Right lung (tissue), 2 donors: ENCODE measurements at regions not wholly inside any gene's neighbourhood (a gene's known extent, or its start where the extent isn't known, plus 50 kb on each side); places are given as distances from the start of the nearest gene placed in this dataset.

ENCODE experiments used
- DNase-seq, 2 donors: peaks; one replicate each; pipeline ENCODE4 v3.0.0-alpha.2; 2013

DNA sequence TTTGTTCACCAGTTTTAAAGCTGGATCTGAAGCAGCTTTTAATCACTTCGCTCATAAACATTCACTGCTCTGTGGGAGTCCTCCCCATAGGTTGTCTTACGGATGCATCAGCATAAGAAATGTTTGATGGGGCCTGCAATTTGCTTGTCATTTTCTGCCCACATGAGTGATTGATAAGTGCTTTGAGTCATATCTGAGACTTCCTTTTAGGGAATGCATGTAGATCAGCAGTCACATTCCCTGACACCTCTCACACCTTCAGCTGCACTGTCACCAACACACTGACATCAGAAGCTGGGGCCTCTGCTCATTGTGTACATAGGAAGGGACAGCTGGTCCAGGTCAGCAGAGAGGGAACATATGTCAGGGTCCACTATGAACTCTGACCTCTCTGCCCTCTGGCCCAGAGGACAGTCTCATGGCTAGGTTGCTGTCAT lies 84.1 kb upstream of the SPATA31D4 start:
- DNase-seq: no peak

DNA sequence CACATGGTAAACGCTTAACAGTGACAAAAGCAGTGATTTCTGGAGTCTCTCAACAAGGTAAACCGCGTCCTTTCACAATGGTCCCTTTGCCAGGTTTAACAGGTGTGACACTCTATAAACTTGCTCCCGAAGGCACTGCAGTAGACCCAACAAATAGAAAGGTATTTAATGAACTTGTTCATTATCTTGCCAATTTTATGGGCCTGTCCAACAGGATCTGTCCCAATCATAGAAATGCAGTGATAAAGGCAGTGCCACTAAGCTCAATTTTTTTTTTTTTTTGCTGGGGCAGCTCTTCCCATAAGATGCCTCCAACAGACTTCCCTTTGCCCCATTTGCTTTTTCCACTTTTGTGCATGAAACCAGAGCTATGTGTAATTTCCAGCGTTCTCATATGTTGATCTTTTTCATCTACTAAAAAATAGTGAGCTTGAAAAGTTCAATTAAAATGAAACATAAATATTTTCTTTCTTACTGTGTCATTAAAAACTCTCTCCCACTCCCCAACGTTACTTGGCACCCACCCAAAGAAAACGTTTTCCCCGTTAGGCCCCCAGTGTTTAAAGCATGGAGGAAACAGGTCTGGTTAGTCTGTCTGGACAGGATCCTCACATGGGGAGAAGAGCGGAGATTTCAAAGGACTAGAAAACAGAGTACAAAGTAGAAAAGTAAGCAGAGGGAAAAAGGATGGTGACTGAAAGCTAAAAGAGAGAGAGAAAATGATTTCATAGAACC lies 80.9 kb upstream of the SPATA31D4 start:
- no peak for DNase-seq

DNA sequence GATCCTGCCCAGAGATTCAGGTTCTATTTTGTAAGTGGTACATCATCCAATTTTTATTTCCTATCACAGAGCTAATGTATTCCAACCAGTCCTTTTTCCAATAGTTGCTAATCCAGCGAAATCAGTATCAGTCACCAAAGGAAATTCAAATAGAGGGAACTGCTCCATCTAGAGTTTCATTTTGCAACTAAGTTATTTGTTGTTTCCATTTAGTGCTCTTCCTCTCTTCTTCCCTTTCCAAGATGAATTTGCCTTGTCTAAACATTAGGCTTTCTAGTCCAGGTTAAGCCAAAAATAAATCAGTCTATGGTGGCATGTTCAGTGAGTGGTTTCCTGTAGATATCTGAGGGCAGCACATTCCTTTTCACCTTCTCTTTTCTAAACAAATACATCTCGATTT lies 79.8 kb upstream of the SPATA31D4 start:
- no peak for DNase-seq

DNA sequence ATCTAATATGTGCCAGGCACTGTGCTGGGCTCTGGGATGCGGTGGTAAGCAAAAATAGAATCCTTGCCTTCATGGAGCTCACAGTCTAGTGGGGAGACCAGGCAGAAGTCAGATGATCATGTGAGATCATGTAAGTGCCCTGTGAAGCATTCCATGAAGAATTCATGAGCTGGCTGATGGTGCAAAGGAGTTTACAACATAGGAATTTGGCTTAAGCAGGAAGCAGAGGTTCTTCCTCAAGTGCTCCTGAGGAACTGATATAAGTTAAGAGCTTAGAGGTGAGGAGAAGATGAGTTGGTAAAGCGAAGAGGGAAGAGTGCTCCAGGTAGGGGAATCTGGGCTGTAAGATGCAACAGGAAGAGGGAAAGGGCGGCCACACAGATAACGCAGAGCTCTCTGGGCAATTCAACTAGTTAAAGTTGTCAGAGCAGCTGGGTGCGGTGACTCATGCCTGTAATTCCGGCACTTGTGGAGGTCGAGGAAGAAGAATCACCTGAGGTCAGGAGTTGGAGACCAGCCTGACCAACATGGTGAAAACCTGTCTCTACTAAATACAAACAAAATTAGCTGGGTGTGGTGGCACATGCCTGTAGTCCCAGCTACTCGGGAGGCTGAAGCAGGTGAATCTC lies 78.5 kb upstream of the SPATA31D4 start:
- no peak for DNase-seq

DNA sequence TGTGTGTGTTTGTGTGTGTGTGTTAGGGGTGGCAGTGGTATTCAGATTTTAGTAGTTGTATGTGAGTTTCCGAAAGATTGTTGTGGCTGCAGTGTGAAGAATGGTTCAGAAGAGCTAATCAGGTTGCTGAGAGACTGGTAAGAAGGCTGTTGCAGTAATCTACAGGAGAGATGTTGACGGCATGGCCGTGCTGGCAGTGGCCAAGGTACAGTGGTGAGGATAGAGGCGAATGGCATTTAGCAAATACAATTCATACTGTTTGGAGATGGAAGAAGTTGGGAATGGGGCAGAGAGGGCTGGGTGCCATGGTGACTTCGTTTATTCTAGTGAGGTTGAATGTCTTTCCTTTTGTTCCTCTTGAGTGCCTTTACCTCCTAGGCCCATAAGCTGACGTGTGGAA lies 77.5 kb upstream of the SPATA31D4 start:
- DNase-seq: no peak

DNA sequence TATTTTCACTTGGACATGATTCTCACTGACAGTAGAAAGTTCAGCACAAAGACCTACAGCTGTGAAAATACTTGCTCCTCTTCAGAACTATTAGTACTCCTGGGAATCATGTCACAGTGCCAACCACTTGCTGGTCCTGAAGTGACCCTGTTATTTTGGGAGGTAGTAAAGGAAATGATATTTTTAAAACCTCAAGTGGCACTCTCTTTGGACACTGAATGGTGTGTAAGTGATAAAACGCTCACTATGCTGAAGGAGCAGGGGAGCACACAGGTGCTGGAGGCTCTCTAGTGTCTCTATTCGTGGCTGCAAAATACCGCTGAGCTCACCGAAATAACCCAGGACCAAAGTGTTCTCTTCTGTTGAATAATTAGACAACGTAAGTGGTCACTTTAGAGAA lies 76.9 kb upstream of the SPATA31D4 start:
- no peak for DNase-seq

DNA sequence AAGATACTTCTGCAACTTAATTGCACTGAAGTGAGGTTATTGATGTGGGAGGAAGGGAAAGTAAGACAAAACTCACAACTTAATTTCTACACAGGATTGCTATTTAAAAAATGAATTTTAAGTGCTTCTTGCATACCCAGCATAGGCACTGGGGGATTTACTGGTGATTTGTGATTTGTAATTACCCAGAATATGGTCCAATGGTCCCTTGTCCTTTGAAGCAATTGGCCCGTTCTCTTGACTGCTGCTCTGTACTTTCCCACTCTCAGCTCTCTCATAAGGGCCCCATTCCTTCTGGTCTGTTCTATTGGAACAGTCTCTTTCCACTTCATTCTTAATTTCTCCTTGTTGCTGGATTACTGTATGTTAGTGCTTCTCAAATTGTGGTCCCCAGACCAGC lies 75.4 kb upstream of the SPATA31D4 start:
- DNase-seq: no peak

DNA sequence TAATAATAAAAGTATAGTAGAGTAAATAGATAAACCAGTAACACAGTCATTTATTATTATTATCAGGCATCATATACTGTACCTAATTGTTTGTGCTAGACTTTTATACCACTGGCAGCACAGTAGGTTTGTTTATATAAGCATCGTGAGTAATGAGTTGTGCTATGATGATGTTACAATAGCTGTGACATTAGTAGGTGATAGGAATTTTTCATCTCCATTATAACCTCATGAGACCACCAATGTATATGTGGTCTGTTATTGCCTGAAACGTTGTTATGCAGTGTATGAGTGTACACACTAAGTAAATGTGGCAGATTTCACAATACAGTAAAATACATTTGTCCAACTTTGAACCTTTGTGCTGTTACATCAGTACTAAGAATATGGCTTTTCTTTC lies 72.7 kb upstream of the SPATA31D4 start:
- peak; percentile 31 to 48 for DNase-seq

DNA sequence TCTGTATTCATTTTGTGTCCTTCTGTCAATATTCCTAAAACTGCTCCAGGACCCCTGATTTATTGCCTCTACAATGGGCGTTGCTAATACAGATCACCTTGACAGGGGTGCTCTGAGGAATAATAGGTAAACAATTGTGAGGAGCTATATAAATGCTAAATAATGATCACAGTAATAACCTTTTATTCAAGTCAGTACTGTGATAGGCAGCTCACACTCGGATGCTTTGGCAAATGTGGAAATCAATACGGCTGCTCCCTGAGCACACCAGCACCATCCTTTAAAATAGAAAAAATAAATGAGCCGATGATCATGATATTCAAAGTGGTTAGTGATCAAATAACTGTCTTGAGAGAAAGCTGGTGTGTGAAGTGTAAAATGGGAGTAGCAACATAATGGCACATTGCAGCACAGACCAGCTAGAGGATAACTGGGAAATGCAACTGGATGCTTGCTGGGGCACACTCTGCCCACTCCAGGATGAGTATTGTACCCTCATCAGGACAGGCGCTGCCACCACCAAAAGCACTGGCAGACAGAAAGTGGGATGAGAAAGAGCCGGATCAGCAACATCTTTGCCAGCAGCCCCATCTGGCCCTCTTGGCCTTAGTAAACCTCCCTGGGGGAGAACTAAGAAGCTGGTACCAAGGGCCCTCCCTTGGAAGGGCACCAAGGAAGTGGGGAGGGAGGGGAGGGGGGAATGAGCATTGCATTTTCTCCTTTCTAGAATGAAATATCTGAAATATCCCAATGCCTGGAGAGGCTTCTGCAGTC lies 69.4 kb upstream of the SPATA31D4 start:
- no peak for DNase-seq

DNA sequence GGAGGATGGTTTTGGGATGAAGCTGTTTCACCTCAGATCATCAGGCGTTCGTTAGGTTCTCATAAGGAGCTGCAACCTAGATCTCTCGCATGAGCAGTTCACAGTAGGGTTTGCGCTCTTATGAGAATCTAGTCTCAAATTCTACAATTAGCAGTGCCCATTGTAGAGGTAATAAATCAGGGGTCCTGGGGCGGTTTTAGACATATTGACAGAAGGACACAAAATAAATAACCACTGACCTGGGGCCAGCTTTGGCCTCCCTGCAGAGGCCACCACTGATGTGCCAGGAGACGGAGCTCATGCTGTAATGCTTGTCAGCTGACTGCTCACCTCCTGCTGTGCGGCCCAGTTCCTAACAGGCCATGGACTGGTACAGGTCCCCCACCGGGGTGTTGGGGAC lies 67.6 kb upstream of the SPATA31D4 start:
- DNase-seq: no peak

DNA sequence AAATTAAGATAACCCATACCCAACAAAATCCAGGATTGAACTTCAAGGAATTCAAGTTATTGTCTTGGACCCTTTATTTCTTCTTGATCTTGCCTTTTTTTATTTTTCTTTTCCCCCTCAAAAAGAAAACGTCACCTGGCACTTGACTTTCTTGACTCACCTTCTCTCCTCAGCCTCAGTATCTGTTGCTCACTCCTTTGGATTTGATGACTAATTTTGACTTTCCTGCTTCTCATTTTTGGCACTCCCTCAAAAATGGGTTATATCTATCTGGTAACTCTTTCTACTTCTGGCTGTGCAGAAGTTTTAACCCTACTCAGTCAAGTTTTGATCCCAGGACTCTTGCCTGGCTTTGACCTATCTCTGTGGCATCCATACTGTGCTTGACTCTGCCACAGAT lies 66.6 kb upstream of the SPATA31D4 start:
- no peak for DNase-seq

DNA sequence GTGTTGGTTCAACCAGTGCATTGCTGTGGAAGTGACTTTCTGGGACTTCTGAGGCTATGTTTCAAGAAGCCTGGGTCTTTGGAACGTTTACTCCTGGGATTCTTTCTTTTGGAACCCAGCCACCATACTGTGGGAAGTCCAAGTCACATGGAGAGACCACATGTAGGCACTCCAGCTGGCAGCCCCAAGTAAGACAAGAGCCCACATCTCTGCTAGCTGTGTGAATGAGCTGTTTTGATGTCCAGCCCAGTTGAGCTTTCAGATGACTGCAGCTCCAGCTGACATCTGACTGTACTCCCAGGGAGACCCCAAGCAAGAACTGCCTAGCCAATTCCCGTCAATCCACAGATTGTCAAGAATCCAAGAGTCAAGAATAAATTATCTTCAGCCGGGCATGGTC lies 60.1 kb upstream of the SPATA31D4 start:
- DNase-seq: no peak

DNA sequence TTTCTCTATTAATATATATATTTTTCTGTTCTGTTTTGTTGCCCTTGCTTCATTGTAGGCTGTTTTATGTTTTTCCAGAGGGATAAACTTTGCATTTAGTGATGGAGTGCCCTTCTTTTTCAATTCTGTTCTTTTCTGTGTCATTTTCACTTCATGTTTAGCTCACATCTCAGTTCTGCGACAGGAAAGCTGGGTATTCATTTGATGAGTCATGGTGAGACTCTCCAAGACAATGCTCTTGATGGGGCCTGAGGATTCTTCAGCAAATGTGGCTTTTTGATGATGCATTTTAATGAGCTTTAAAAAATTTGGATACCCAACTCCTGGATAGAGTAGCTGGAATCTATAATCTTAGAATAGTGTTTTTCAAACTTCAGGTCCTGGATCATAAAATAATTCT lies 56.5 kb upstream of the SPATA31D4 start:
- DNase-seq: no peak

DNA sequence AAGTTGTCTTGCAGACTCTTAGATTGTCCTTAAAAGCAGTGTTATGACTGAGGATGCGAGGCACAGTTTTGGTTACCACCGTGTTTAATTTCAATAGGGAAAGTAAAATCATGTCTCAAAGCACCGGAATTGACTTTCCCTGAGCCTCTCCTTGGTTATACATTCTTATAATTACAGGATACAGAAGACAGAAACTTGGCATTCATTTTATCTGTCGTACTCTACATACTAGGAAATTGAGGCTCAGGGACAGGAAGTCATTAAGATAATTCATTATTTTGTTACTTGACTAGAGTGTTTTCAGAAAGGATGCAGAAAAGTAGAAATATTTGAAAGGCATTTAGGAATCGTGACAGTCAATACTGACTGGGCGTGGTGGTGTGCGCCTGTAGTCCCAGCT lies 54.0 kb upstream of the SPATA31D4 start:
- DNase-seq: no peak

DNA sequence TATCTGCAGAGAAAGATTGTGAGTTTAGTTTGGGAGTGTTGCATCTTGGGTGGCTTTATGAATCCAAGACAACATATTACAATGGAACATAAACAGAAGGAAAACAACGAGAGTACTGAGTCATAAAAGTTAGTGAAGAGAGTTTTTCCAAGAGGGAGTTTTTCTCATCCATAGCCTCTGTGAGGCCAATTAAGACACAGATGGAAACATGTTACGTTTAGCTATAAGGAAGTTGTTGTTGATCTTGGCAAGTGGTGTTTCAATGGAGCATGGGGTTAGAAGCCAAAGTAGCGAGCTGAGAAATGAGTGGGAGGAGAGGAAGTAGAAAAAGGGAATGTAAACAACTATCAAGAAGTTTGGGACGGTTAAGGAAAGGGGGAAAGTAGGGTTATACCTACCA lies 53.3 kb upstream of the SPATA31D4 start:
- DNase-seq: peak; percentile 29 to 32

DNA sequence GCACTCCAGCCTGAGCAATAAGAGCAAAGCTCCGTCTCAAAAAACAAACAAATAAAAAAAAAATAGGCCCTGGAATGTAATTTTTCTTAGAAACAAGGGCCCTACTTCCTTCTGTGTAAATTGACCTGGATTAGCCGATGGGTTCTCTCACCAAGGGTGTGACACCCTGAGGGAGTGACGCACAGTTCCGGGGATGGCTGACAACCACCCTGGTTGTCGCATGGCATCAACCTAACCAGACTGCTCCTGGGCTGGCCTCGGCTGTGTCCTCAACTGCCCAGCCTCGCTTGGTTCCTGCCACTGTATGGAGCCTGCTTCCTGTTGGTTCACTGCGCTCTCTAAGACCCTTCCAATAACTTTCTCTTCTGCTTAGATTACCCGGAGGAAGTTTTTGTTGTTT lies 51.2 kb upstream of the SPATA31D4 start:
- no peak for DNase-seq
